ENCODE measurements at regions not wholly inside any gene's neighbourhood (a gene's known extent, or its start where the extent isn't known, plus 50 kb on each side); places are given as distances from the start of the nearest gene placed in this dataset.

DNA sequence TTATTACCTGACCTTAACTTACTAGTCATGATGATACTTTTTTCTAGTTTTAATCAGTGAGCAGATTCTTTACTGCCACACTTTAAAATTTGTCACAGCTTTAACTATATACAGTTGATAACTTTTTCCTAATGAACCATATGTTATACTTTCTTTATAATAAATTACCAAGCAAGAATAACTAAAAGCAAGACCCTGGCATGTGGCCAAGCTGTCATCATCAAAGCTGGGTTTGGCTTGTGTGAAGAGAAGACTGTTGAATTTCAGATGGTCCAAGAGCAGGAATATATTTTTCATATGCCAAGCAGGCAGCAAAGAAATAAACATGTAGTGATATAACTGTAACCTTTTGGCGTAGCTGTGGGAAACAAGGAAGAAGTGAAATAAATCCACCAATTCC lies 93.5 kb downstream of the PUS7L start:
- Histone ChIP-seq H3K9ac (no peak overlapping the region), H3K4me1 (ENCODE audit: insufficient read depth) (no peaks in the 10 kb centered on the region), H3K27ac (no peak overlapping the region), H4K20me1 (ENCODE audit: insufficient read depth) (no peaks in the 10 kb centered on the region), H3K27me3 (replicated peaks; ENCODE audit: insufficient read depth) (peaks cover 5% of the 10 kb centered on the region; the same call in 1 of the 2 replicates), H3F3A (ENCODE audit: insufficient read depth) (no peaks in the 10 kb centered on the region), H3K4me2 (ENCODE audit: unreplicated experiment) (no peak overlapping the region), H3K79me2 (ENCODE audit: insufficient read depth) (no peaks in the 10 kb centered on the region), H3K4me3 (no peak overlapping the region), H2AFZ (no peak overlapping the region), H3K36me3 (ENCODE audit: low read depth) (no peaks in the 10 kb centered on the region), H3K9me2 (ENCODE audit: insufficient read depth) (no peaks in the 10 kb centered on the region), H3K9me3 (ENCODE audit: low read depth) (no peaks in the 10 kb centered on the region)
- no peak for DNase-seq
- in situ Hi-C loops (cut with MboI), result no loop called here
- WGBS, 2 experiments (ENCODE audit: low coverage in 1 of 2, low lambda C conversion rate in 2 of 2, missing lambda C conversion rate in 2 of 2), result 0 to 14% methylated on average over 1 of the region's 1 CpG
- TF ChIP-seq EZH2 (IDR thresholded peaks at IDR 0.05; ENCODE audit: insufficient read depth, poor library complexity, severe bottlenecking) (no peak), EZH2phosphoT487 (IDR thresholded peaks at IDR 0.05; ENCODE audit: insufficient read depth, low read depth) (no peak)

DNA sequence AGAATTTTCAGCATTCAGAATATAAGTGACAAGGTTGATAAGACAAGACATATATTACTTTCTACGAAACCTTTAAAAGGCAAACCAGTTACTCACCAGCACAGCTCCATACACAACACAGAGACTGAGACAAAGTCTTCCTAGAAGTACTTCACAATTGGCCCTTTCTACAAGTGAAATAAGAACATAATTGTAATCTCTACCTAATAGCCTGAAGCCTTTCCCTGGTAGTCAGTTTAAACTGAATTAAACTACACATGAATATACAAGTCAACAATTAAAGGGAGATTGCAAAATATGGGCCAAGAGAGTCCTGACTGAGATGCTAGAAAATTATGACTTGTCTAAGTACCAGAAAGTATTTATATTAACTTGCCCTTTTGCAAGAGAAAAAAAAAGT lies 95.9 kb downstream of the PUS7L start:
- no peaks in the 10 kb centered on the region for H3K9me3 ChIP-seq (ENCODE audit: low read depth)
- no peaks in the 10 kb centered on the region for H3K4me1 ChIP-seq (ENCODE audit: insufficient read depth)
- WGBS, 2 experiments (ENCODE audit: low coverage in 1 of 2, low lambda C conversion rate in 2 of 2, missing lambda C conversion rate in 2 of 2), result 31 to 41% methylated on average over 1 of the region's 1 CpG
- H3K27ac ChIP-seq, result no peak overlapping the region
- H3K4me2 ChIP-seq (ENCODE audit: unreplicated experiment), result no peak overlapping the region
- TF ChIP-seq EZH2 (IDR thresholded peaks at IDR 0.05; ENCODE audit: insufficient read depth, poor library complexity, severe bottlenecking) (no peak), EZH2phosphoT487 (IDR thresholded peaks at IDR 0.05; ENCODE audit: insufficient read depth, low read depth) (no peak)
- in situ Hi-C loops (cut with MboI), result no loop called here
- no peak for DNase-seq
- H3K36me3 ChIP-seq (ENCODE audit: low read depth), result no peaks in the 10 kb centered on the region
- no peak overlapping the region for H3K4me3 ChIP-seq
- H2AFZ ChIP-seq, result no peak overlapping the region
- H3K27me3 ChIP-seq (replicated peaks; ENCODE audit: insufficient read depth), result peaks cover 5% of the 10 kb centered on the region; the same call in 1 of the 2 replicates
- H4K20me1 ChIP-seq (ENCODE audit: insufficient read depth), result no peaks in the 10 kb centered on the region
- no peaks in the 10 kb centered on the region for H3F3A ChIP-seq (ENCODE audit: insufficient read depth)
- no peak overlapping the region for H3K9ac ChIP-seq
- no peaks in the 10 kb centered on the region for H3K79me2 ChIP-seq (ENCODE audit: insufficient read depth)
- no peaks in the 10 kb centered on the region for H3K9me2 ChIP-seq (ENCODE audit: insufficient read depth)

DNA sequence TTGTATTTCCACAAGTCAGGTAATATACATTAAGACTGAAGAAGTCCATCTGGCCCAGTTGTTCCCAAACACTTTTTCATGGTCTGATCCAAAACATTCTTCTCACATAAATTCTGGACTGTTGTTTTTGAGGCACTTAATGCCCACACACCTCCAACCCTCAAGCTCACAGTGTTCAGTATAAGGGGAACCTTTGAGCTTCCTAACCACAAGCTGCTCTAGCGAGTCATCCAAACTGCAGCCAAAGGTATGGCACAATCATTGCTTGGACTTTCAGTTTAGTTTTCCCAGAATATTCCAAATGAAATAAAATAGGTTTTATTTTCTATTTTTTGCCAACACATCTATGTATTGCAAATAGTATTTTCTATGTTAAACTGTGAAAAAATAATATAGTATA lies 103.0 kb downstream of the PUS7L start:
- H3F3A ChIP-seq (ENCODE audit: insufficient read depth), result no peaks in the 10 kb centered on the region
- no peak overlapping the region for H3K4me2 ChIP-seq (ENCODE audit: unreplicated experiment)
- H3K4me1 ChIP-seq (ENCODE audit: insufficient read depth), result no peaks in the 10 kb centered on the region
- no peak overlapping the region for H3K9ac ChIP-seq
- WGBS, 2 experiments (ENCODE audit: low coverage in 1 of 2, low lambda C conversion rate in 2 of 2, missing lambda C conversion rate in 2 of 2), result 50 to 53% methylated on average over 1 of the region's 1 CpG
- peaks cover 12% of the 10 kb centered on the region for H3K27me3 ChIP-seq (replicated peaks; ENCODE audit: insufficient read depth)
- DNase-seq, result peak; percentile 50
- H3K27ac ChIP-seq, result no peak overlapping the region
- H3K9me2 ChIP-seq (ENCODE audit: insufficient read depth), result no peaks in the 10 kb centered on the region
- H3K4me3 ChIP-seq, result no peak overlapping the region
- no peaks in the 10 kb centered on the region for H3K9me3 ChIP-seq (ENCODE audit: low read depth)
- TF ChIP-seq EZH2 (IDR thresholded peaks at IDR 0.05; ENCODE audit: insufficient read depth, poor library complexity, severe bottlenecking) (no peak), EZH2phosphoT487 (IDR thresholded peaks at IDR 0.05; ENCODE audit: insufficient read depth, low read depth) (no peak)
- no peaks in the 10 kb centered on the region for H3K36me3 ChIP-seq (ENCODE audit: low read depth)
- H3K79me2 ChIP-seq (ENCODE audit: insufficient read depth), result no peaks in the 10 kb centered on the region
- no peak overlapping the region for H2AFZ ChIP-seq
- no peaks in the 10 kb centered on the region for H4K20me1 ChIP-seq (ENCODE audit: insufficient read depth)
- in situ Hi-C loops (cut with MboI), result no loop called here

DNA sequence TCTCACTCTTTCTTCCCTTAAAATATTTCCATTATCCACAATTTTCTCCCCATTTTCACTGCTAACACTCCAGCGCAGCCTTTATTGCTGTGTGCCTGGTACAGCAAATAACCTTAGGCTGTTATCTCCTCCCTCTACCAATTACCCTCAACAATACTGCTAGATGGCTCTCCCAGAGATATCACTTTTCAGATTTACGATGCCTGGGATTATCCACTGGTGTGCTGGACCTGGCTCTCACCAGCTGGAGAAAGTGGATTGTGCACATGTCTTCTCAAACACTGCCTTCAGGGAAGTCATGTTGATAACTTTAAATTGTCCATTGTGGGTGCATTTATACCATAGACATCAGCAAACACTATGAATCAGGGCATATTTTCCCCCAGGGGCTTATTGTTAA lies 101.9 kb upstream of the ADAMTS20 start:
- no peaks in the 10 kb centered on the region for H3F3A ChIP-seq (ENCODE audit: insufficient read depth)
- WGBS, 2 experiments (ENCODE audit: low coverage in 1 of 2, low lambda C conversion rate in 2 of 2, missing lambda C conversion rate in 2 of 2), result 34 to 50% methylated on average over 2 of the region's 2 CpGs
- H3K9ac ChIP-seq, result no peak overlapping the region
- in situ Hi-C loops (cut with MboI), result no loop called here
- no peaks in the 10 kb centered on the region for H4K20me1 ChIP-seq (ENCODE audit: insufficient read depth)
- H3K36me3 ChIP-seq (ENCODE audit: low read depth), result no peaks in the 10 kb centered on the region
- H3K4me3 ChIP-seq, result no peak overlapping the region
- H3K4me2 ChIP-seq (ENCODE audit: unreplicated experiment), result no peak overlapping the region
- H2AFZ ChIP-seq, result no peak overlapping the region
- H3K79me2 ChIP-seq (ENCODE audit: insufficient read depth), result no peaks in the 10 kb centered on the region
- no peak for TF ChIP-seq EZH2phosphoT487 (IDR thresholded peaks at IDR 0.05; ENCODE audit: insufficient read depth, low read depth)
- TF ChIP-seq EZH2 (IDR thresholded peaks at IDR 0.05; ENCODE audit: insufficient read depth, poor library complexity, severe bottlenecking), result no peak
- H3K9me2 ChIP-seq (ENCODE audit: insufficient read depth), result no peaks in the 10 kb centered on the region
- H3K4me1 ChIP-seq (ENCODE audit: insufficient read depth), result no peaks in the 10 kb centered on the region
- H3K9me3 ChIP-seq (ENCODE audit: low read depth), result no peaks in the 10 kb centered on the region
- peaks cover 12% of the 10 kb centered on the region for H3K27me3 ChIP-seq (replicated peaks; ENCODE audit: insufficient read depth)
- no peak for DNase-seq
- no peak overlapping the region for H3K27ac ChIP-seq
